OCI-LY7 (cell line): ENCODE measurements at regions not wholly inside any gene's neighbourhood (a gene's known extent, or its start where the extent isn't known, plus 50 kb on each side); places are given as distances from the start of the nearest gene placed in this dataset.
"Not testable (repeated sequence)": the region's sequence is repeated elsewhere in the genome, so short reads cannot be mapped to it uniquely, and the experiment has no call there.

Experiments used
- BruUV-seq: library from RNA; stranded (reverse); fragments of 400-500 nt; replicated peaks from 2 replicates; lab custom pipeline; 2021; lab: Mats Ljungman, UMichigan
- CTCF ChIA-PET: fragments of 300-600 bp; sonication (Branson Sonifier 250); formaldehyde crosslinking; loops from one replicate; lab custom pipeline; 2022; ENCODE audit warnings: antibody characterized with exemption; ENCODE audit not compliant: unreplicated experiment; lab: Charles Lee
- POLR2A ChIA-PET: fragments of 300-600 bp; sonication (Branson Sonifier 250); formaldehyde crosslinking; loops from one replicate; lab custom pipeline; 2022; ENCODE audit warnings: antibody characterized with exemption; lab: Charles Lee
- DNase-seq: peaks from one replicate; pipeline ENCODE4 v3.0.0-alpha.2; 2015; ENCODE audit warnings: low spot score
- H2AFZ ChIP-seq: fragments of 200-600 bp; sonication (generic), shearing (Covaris generic); 2 replicates; pipeline ENCODE4 v1.6.1; 2014; ENCODE audit warnings: mild to moderate bottlenecking, antibody characterized with exemption, low read length, moderate library complexity
- H3K27ac ChIP-seq: fragments of 200-600 bp; sonication (generic); 2 replicates; pipeline ENCODE4 v1.5.1; 2014; ENCODE audit warnings: mixed run types, low read depth, mild to moderate bottlenecking, moderate library complexity, low read length, inconsistent platforms; ENCODE audit not compliant: poor library complexity, severe bottlenecking
- H3K36me3 ChIP-seq: fragments of 200-600 bp; sonication (generic); 2 replicates; pipeline ENCODE4 v1.6.1; 2014; ENCODE audit warnings: mild to moderate bottlenecking, antibody characterized with exemption, low read length, moderate library complexity, mixed read lengths; ENCODE audit not compliant: insufficient read depth
- H3K4me1 ChIP-seq: fragments of 200-600 bp; sonication (generic); 2 replicates; pipeline ENCODE4 v1.5.1; 2014; ENCODE audit warnings: mild to moderate bottlenecking, low read length; ENCODE audit not compliant: insufficient read depth, poor library complexity, severe bottlenecking
- H3K4me2 ChIP-seq: fragments of 200-600 bp; sonication (generic); 2 replicates; pipeline ENCODE4 v1.6.1; 2014; ENCODE audit warnings: mild to moderate bottlenecking, low read length
- H3K4me3 ChIP-seq: fragments of 200-600 bp; sonication (generic); 2 replicates; pipeline ENCODE4 v1.5.1; 2014; ENCODE audit warnings: mild to moderate bottlenecking, low read depth, low read length; ENCODE audit not compliant: poor library complexity, severe bottlenecking
- H3K79me2 ChIP-seq: fragments of 200-600 bp; sonication (generic); 2 replicates; pipeline ENCODE4 v1.6.1; 2016; ENCODE audit warnings: low read depth, mild to moderate bottlenecking, low read length, moderate library complexity, mixed read lengths; ENCODE audit not compliant: insufficient read depth
- H3K9me2 ChIP-seq: fragments of 200-600 bp; sonication (generic); 2 replicates; pipeline ENCODE4 v1.6.1; 2016; ENCODE audit warnings: mild to moderate bottlenecking, low read length, mixed read lengths; ENCODE audit not compliant: insufficient read depth
- H3K9me3 ChIP-seq: fragments of 200-600 bp; sonication (generic); 2 replicates; pipeline ENCODE4 v1.6.1; 2014; ENCODE audit warnings: mild to moderate bottlenecking, mixed run types, low read length, mixed read lengths
- H4K20me1 ChIP-seq: fragments of 200-600 bp; sonication (generic); 2 replicates; pipeline ENCODE4 v1.6.1; 2014; ENCODE audit warnings: mild to moderate bottlenecking, antibody characterized with exemption, low read length, moderate library complexity, mixed read lengths; ENCODE audit not compliant: insufficient read depth
- CTCF ChIP-seq: fragments of 200-600 bp; sonication (generic); conservative IDR thresholded peaks from 2 replicates; pipeline ENCODE4 v1.5.1; 2014; ENCODE audit warnings: mild to moderate bottlenecking, antibody characterized with exemption, low read length, moderate library complexity, mixed read lengths
- EZH2phosphoT487 ChIP-seq: fragments of 200-600 bp; sonication (generic); IDR thresholded peaks from 2 replicates; pipeline ENCODE4 v1.6.1; 2018; ENCODE audit warnings: low read depth, borderline replicate concordance, mild to moderate bottlenecking, mixed run types, antibody characterized with exemption, low read length, moderate library complexity, mixed read lengths
- intact Hi-C: fragments of 100-400 bp; cut with micrococcal nuclease; formaldehyde crosslinking; loops from one replicate; pipeline ENCODE4 v1.10.0; 2022; ENCODE audit not compliant: unreplicated experiment

GRCh38 chr6:135722679-135723078 lies 128.8 kb upstream of the PDE7B start:
- Histone ChIP-seq H3K4me1 (no peaks in the 10 kb centered on the region), H3K79me2 (no peaks in the 10 kb centered on the region), H3K36me3 (no peaks in the 10 kb centered on the region), H3K27ac (no peak overlapping the region), H2AFZ (no peak overlapping the region), H3K4me3 (no peak overlapping the region), H3K9me2 (no peaks in the 10 kb centered on the region), H3K4me2 (no peak overlapping the region), H3K9me3 (no peaks in the 10 kb centered on the region), H4K20me1 (no peaks in the 10 kb centered on the region)
- intact Hi-C loops, result no loop called here
- TF ChIP-seq EZH2phosphoT487, result no peak
- no peak for TF ChIP-seq CTCF
- no peak for DNase-seq
- CTCF ChIA-PET, result no interaction called here
- POLR2A ChIA-PET, result interaction anchor here (0.7 kb wide), 2 partner anchors 19 to 337 kb away, joined by 3 to 4 read pairs; no protein-coding TSS in a partner anchor
- no TSS peak for BruUV-seq

- TF ChIP-seq EZH2phosphoT487 (no peak), CTCF (no peak)
- H3K79me2 ChIP-seq, result no peaks in the 10 kb centered on the region
- H4K20me1 ChIP-seq, result no peaks in the 10 kb centered on the region
- no peak for DNase-seq
- ChIA-PET POLR2A (interaction anchor here (0.6 kb wide), 1 partner anchor 1126 kb away, joined by 3 read pairs; no protein-coding TSS in a partner anchor), CTCF (no interaction called here)
- H3K27ac ChIP-seq, result no peak overlapping the region
- no peak overlapping the region for H2AFZ ChIP-seq
- BruUV-seq, result no TSS peak
- H3K4me2 ChIP-seq, result no peak overlapping the region
- no peak overlapping the region for H3K4me3 ChIP-seq
- no peaks in the 10 kb centered on the region for H3K9me2 ChIP-seq
- no peaks in the 10 kb centered on the region for H3K36me3 ChIP-seq
- H3K9me3 ChIP-seq, result no peaks in the 10 kb centered on the region
- no peaks in the 10 kb centered on the region for H3K4me1 ChIP-seq
- intact Hi-C loops, result no loop called here
Measured at GRCh38 chr6:135728589-135728988, 122.9 kb upstream of the PDE7B start.

DNA sequence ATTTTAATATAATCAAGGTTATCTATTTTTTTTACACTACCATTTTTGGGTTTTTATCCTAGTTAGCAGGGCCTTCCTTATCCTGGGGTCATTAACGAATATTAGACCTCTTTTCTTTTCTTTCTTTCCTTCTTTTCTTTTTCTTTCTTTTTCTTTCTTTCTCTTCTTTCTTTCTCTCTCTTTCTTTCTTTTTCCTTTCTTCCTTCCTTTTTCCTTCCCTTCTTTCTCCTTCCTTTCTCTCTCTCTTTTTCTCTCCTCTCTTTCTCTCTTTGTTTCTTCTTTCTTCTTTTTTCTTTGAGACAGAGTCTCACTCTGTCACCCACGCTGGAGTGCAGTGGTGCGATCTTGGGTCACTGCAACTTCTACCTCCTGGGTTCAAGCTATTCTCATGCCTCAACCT lies 120.4 kb upstream of the PDE7B start:
- Histone ChIP-seq H3K79me2 (no peaks in the 10 kb centered on the region), H3K4me3 (no peak overlapping the region), H3K4me1 (no peaks in the 10 kb centered on the region), H3K9me2 (no peaks in the 10 kb centered on the region), H3K4me2 (no peak overlapping the region), H4K20me1 (no peaks in the 10 kb centered on the region), H3K9me3 (no peaks in the 10 kb centered on the region), H2AFZ (no peak overlapping the region), H3K36me3 (no peaks in the 10 kb centered on the region), H3K27ac (no peak overlapping the region)
- CTCF ChIA-PET, result no interaction called here
- TF ChIP-seq EZH2phosphoT487, result no peak
- TF ChIP-seq CTCF, result no peak
- intact Hi-C loops, result no loop called here
- POLR2A ChIA-PET, result no interaction called here
- no peak for DNase-seq
- BruUV-seq, result no TSS peak

- BruUV-seq, H3K79me2 ChIP-seq, CTCF ChIA-PET, H3K4me2 ChIP-seq, H4K20me1 ChIP-seq, H2AFZ ChIP-seq, H3K36me3 ChIP-seq, H3K9me3 ChIP-seq, POLR2A ChIA-PET, H3K4me3 ChIP-seq, H3K9me2 ChIP-seq, H3K4me1 ChIP-seq, H3K27ac ChIP-seq, intact Hi-C loops, DNase-seq: not testable (repeated sequence)
Measured at GRCh38 chr6:135736351-135736750, 115.2 kb upstream of the PDE7B start.
